ENCODE measurements at regions not wholly inside any gene's neighbourhood (a gene's known extent, or its start where the extent isn't known, plus 50 kb on each side); places are given as distances from the start of the nearest gene placed in this dataset.

- TF ChIP-seq CTCF (IDR thresholded peaks at IDR 0.05): no peak
- no peak for TF ChIP-seq POLR2A (IDR thresholded peaks at IDR 0.05)
Observed at GRCh38 chr12:47433876-47434275, 272.0 kb downstream of the RPAP3 start.
